ENCODE measurements at regions not wholly inside any gene's neighbourhood (a gene's known extent, or its start where the extent isn't known, plus 50 kb on each side); places are given as distances from the start of the nearest gene placed in this dataset.

DNA sequence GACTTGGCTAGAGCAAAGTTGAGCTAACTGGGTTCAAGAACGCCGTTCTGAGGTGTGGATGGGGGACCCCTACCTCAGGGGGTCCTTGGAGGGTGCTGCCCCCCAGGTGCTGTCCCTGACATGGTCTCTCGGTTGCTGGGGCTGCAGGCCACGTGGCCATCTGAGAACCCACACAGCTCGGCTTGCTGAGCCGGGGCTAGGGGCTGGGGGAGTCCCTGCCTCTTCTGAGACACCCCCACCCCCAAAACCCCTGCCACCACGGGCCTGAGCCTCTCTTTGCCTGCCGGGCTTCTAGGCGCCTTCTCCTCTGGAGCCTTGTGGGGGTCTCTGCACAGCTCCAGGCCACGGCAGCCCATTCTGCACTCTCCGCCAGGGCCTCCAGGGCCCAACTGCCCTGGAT lies 52.0 kb upstream of the LAMA1 start:
- Mint-ChIP-seq H3K27me3 (ENCODE audit: low read depth) (peaks cover 8% of the 10 kb centered on the region), H3K9me3 (no peaks in the 10 kb centered on the region), H3K36me3 (ENCODE audit: low read depth) (no peaks in the 10 kb centered on the region), H3K4me3 (no peak overlapping the region), H3K27ac (no peak overlapping the region), H3K4me1 (peaks cover 8% of the 10 kb centered on the region)
- TF ChIP-seq, protein P1, sequence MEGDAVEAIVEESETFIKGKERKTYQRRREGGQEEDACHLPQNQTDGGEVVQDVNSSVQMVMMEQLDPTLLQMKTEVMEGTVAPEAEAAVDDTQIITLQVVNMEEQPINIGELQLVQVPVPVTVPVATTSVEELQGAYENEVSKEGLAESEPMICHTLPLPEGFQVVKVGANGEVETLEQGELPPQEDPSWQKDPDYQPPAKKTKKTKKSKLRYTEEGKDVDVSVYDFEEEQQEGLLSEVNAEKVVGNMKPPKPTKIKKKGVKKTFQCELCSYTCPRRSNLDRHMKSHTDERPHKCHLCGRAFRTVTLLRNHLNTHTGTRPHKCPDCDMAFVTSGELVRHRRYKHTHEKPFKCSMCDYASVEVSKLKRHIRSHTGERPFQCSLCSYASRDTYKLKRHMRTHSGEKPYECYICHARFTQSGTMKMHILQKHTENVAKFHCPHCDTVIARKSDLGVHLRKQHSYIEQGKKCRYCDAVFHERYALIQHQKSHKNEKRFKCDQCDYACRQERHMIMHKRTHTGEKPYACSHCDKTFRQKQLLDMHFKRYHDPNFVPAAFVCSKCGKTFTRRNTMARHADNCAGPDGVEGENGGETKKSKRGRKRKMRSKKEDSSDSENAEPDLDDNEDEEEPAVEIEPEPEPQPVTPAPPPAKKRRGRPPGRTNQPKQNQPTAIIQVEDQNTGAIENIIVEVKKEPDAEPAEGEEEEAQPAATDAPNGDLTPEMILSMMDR (IDR thresholded peaks at IDR 0.05; ENCODE audit: unreplicated experiment in 3 of 3), result no peak

DNA sequence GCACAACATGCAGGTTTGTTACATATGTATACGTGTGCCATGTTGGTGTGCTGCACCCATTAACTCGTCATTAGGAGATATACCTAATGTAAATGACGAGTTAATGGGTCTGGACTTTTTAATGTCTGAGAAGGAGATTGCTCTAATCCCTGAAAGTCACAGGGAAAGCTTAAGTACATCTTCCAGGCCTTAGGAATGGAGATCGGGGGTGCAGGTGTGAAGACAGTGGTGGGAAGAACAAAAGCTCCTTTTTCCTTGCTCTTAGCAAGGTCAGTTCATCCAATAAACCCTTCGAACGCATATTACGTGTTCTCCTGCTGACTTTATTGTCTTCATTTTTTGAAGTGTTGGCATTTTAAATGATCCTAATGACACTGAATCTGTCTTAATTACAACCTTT lies 50.8 kb upstream of the LAMA1 start:
- H3K27me3 Mint-ChIP-seq (ENCODE audit: low read depth), result peaks cover 16% of the 10 kb centered on the region
- no peaks in the 10 kb centered on the region for H3K9me3 Mint-ChIP-seq
- TF ChIP-seq, protein P1 (IDR thresholded peaks at IDR 0.05; ENCODE audit: unreplicated experiment in 3 of 3), result no peak
- no peak overlapping the region for H3K4me3 Mint-ChIP-seq
- H3K36me3 Mint-ChIP-seq (ENCODE audit: low read depth), result no peaks in the 10 kb centered on the region
- peaks cover 8% of the 10 kb centered on the region for H3K4me1 Mint-ChIP-seq
- H3K27ac Mint-ChIP-seq, result no peak overlapping the region

Measured in nephron (organoid).